ENCODE measurements at regions not wholly inside any gene's neighbourhood (a gene's known extent, or its start where the extent isn't known, plus 50 kb on each side); places are given as distances from the start of the nearest gene placed in this dataset.

DNA sequence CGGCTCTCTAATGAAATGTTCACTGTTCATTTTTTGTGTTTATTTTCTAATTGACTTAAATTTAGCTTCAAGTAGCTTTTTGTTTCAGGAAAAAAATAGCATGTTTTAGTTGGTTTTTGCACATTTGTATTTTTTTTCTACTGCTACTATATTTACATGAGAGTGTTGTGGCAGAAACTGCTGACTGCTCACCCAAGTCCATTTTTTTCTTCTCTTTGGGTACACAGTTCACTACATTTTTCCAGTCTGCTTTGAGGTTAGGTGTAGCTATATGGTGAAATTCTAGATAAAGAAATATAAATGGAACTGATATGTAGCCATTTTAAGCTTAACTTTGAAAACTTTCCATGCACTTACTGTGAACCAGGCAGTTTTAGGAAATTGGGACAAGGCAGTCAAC is 216.7 kb upstream of the C11orf87 start:
- no peaks in the 10 kb centered on the region for H3K36me3 ChIP-seq (ENCODE audit: control insufficient read depth in 2 of 2, insufficient read depth in 2 of 2, low read length in 1 of 2)
- 94% methylated on average over 1 of the region's 1 CpG for WGBS
- DNase-seq (ENCODE audit: low read depth in 6 of 9, low spot score in 9 of 9) = no peak
- H3K4me3 ChIP-seq (ENCODE audit: low read length in 2 of 2) = no peak overlapping the region
- H3K9me3 ChIP-seq (ENCODE audit: control insufficient read depth in 2 of 2, insufficient read depth in 1 of 2, low read length in 1 of 2) = no peaks in the 10 kb centered on the region
- H3K4me1 ChIP-seq (ENCODE audit: control insufficient read depth in 2 of 2, insufficient read depth in 2 of 2, low read length in 2 of 2) = no peaks in the 10 kb centered on the region
- H3K27ac ChIP-seq (ENCODE audit: low read depth in 1 of 2, low read length in 1 of 2) = no peak overlapping the region
- H3K27me3 ChIP-seq (ENCODE audit: control insufficient read depth in 2 of 2, insufficient read depth in 1 of 2, low read length in 1 of 2) = no peaks in the 10 kb centered on the region

DNA sequence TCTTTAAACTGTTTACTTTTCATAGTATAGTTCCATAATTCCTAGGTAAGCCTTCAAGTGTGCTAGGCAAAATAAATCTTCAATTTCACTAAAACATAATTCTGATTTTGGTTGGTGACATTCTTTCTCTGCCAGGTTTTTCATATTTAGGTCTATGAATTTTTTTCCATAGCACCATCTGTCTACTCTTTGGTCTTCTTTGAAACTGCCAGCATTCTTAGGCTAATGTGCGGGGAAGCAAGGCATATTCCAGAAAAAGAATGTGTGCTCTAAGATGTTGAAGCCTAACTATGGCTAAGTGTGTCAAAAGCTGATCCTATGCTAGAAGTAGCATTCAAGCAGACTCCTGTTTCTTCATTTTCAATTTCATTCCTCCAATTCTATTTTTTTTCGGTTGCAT is 213.9 kb upstream of the C11orf87 start:
- DNase-seq (ENCODE audit: low read depth in 6 of 9, low spot score in 9 of 9) = no peak
- Histone ChIP-seq H3K4me1 (ENCODE audit: control insufficient read depth in 2 of 2, insufficient read depth in 2 of 2, low read length in 2 of 2) (no peaks in the 10 kb centered on the region), H3K4me3 (ENCODE audit: low read length in 2 of 2) (no peak overlapping the region), H3K36me3 (ENCODE audit: control insufficient read depth in 2 of 2, insufficient read depth in 2 of 2, low read length in 1 of 2) (no peaks in the 10 kb centered on the region), H3K9me3 (ENCODE audit: control insufficient read depth in 2 of 2, insufficient read depth in 1 of 2, low read length in 1 of 2) (no peaks in the 10 kb centered on the region), H3K27me3 (ENCODE audit: control insufficient read depth in 2 of 2, insufficient read depth in 1 of 2, low read length in 1 of 2) (no peaks in the 10 kb centered on the region), H3K27ac (ENCODE audit: low read depth in 1 of 2, low read length in 1 of 2) (no peak overlapping the region)
- WGBS = 71% methylated on average over 2 of the region's 2 CpGs

DNA sequence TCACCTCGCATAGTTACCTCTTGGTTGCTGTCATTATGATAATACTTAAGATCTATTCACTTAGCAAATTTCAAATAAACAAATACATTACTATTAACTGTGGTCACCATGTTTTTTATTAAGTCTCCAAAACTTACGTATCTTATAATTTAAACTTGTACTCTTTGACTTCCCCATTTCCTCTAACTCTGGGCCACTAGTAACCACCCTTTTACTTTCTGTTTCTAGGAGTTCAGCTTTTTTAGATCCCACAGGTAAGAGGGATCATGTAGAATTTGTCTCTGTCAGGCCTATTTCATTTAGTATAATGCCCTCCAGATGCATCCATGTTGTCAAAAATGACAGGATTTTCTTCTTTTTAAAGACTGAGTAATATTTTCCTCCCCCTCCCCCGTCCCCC is 212.4 kb upstream of the C11orf87 start:
- Histone ChIP-seq H3K4me1 (ENCODE audit: control insufficient read depth in 2 of 2, insufficient read depth in 2 of 2, low read length in 2 of 2) (no peaks in the 10 kb centered on the region), H3K9me3 (ENCODE audit: control insufficient read depth in 2 of 2, insufficient read depth in 1 of 2, low read length in 1 of 2) (no peaks in the 10 kb centered on the region), H3K27ac (ENCODE audit: low read depth in 1 of 2, low read length in 1 of 2) (no peak overlapping the region), H3K4me3 (ENCODE audit: low read length in 2 of 2) (no peak overlapping the region), H3K27me3 (ENCODE audit: control insufficient read depth in 2 of 2, insufficient read depth in 1 of 2, low read length in 1 of 2) (no peaks in the 10 kb centered on the region), H3K36me3 (ENCODE audit: control insufficient read depth in 2 of 2, insufficient read depth in 2 of 2, low read length in 1 of 2) (no peaks in the 10 kb centered on the region)
- no peak for DNase-seq (ENCODE audit: low read depth in 6 of 9, low spot score in 9 of 9)
- WGBS = 94% methylated on average over 3 of the region's 3 CpGs

DNA sequence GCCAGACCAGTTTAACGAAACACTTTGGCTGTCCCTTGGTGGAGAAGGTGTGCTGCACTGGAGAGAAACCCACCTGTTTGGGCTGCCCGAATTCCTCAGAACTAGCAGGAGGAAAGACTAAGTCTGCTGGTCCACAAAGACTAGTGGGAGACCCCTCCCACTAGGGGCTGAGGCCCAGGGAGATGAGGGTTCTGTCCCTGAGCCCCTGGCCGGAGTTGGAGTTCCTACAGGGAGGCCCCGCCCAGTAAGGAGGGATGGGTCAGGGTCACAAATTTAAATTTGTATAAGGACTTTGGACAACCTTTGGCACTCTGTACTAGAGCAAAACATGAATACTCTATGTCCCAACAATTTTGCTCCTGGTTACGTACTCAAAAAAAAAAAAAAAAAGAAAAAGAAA is 200.8 kb upstream of the C11orf87 start:
- H3K27ac ChIP-seq (ENCODE audit: low read depth in 1 of 2, low read length in 1 of 2) = no peak overlapping the region
- WGBS = 96% methylated on average over 5 of the region's 5 CpGs
- H3K9me3 ChIP-seq (ENCODE audit: control insufficient read depth in 2 of 2, insufficient read depth in 1 of 2, low read length in 1 of 2) = no peaks in the 10 kb centered on the region
- H3K36me3 ChIP-seq (ENCODE audit: control insufficient read depth in 2 of 2, insufficient read depth in 2 of 2, low read length in 1 of 2) = no peaks in the 10 kb centered on the region
- H3K4me1 ChIP-seq (ENCODE audit: control insufficient read depth in 2 of 2, insufficient read depth in 2 of 2, low read length in 2 of 2) = no peaks in the 10 kb centered on the region
- no peak for DNase-seq (ENCODE audit: low read depth in 6 of 9, low spot score in 9 of 9)
- no peaks in the 10 kb centered on the region for H3K27me3 ChIP-seq (ENCODE audit: control insufficient read depth in 2 of 2, insufficient read depth in 1 of 2, low read length in 1 of 2)
- H3K4me3 ChIP-seq (ENCODE audit: low read length in 2 of 2) = no peak overlapping the region

DNA sequence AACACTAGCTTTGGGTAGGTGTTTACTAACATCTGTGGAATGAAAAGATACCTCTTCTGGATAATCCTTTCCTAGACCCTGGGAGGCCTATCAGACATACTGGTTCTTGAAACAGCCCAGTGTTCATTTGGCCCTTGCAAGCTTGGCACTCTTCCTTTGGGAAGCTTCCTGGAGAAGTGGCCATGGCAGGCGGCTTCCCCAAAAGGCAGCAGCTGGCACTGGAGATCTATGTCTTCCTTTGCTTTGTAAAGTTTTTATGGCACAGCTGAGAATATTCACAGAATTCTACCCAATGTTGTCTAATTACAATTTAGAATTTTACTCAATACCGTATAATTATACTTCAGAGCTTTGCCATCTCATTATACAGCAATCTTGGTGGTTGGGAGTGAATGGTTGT is 199.2 kb upstream of the C11orf87 start:
- no peaks in the 10 kb centered on the region for H3K9me3 ChIP-seq (ENCODE audit: control insufficient read depth in 2 of 2, insufficient read depth in 1 of 2, low read length in 1 of 2)
- H3K4me3 ChIP-seq (ENCODE audit: low read length in 2 of 2) = no peak overlapping the region
- over 99% methylated on average over 2 of the region's 2 CpGs for WGBS
- H3K4me1 ChIP-seq (ENCODE audit: control insufficient read depth in 2 of 2, insufficient read depth in 2 of 2, low read length in 2 of 2) = no peaks in the 10 kb centered on the region
- H3K27ac ChIP-seq (ENCODE audit: low read depth in 1 of 2, low read length in 1 of 2) = no peak overlapping the region
- no peak for DNase-seq (ENCODE audit: low read depth in 6 of 9, low spot score in 9 of 9)
- H3K36me3 ChIP-seq (ENCODE audit: control insufficient read depth in 2 of 2, insufficient read depth in 2 of 2, low read length in 1 of 2) = no peaks in the 10 kb centered on the region
- H3K27me3 ChIP-seq (ENCODE audit: control insufficient read depth in 2 of 2, insufficient read depth in 1 of 2, low read length in 1 of 2) = no peaks in the 10 kb centered on the region

DNA sequence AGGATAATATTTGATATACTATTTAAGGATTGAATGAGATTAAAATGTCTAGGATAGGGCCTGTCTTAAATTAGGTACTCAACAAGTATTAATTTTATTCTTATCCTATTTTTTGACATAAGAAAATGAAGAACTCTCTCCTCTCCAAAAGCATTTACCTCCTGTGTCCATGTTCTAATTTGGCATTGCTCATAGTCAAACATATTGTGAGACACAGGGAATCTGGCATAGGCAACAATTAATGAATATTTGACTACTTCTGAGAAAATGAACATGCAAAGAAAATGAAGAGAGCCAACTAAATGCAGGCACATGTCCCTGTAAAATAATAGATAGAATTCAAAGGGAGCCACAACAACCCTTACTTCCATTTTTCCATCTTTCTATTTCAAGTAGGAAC is 198.5 kb upstream of the C11orf87 start:
- H3K4me1 ChIP-seq (ENCODE audit: control insufficient read depth in 2 of 2, insufficient read depth in 2 of 2, low read length in 2 of 2) = no peaks in the 10 kb centered on the region
- H3K4me3 ChIP-seq (ENCODE audit: low read length in 2 of 2) = no peak overlapping the region
- H3K9me3 ChIP-seq (ENCODE audit: control insufficient read depth in 2 of 2, insufficient read depth in 1 of 2, low read length in 1 of 2) = no peaks in the 10 kb centered on the region
- no peak for DNase-seq (ENCODE audit: low read depth in 6 of 9, low spot score in 9 of 9)
- H3K27ac ChIP-seq (ENCODE audit: low read depth in 1 of 2, low read length in 1 of 2) = no peak overlapping the region
- H3K27me3 ChIP-seq (ENCODE audit: control insufficient read depth in 2 of 2, insufficient read depth in 1 of 2, low read length in 1 of 2) = no peaks in the 10 kb centered on the region
- no peaks in the 10 kb centered on the region for H3K36me3 ChIP-seq (ENCODE audit: control insufficient read depth in 2 of 2, insufficient read depth in 2 of 2, low read length in 1 of 2)

DNA sequence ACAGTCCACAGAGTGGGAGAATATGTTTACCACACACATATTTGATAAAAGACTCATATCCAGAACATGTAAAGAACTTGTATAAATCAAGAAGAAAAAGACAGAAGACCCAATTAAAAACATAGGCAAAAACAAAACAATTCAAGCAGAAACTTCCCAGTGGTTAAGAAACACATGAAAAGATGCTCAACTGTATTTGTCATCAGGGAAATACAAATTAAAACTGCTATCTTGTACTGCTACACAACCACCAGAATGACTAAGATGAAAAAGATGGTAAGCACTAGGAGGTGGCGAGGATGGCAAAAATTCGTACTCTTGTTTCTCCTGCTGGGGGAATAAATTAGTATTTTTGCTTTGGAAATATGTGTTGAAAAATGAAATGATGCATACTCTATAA is 192.3 kb upstream of the C11orf87 start:
- H3K27ac ChIP-seq (ENCODE audit: low read depth in 1 of 2, low read length in 1 of 2) = no peak overlapping the region
- no peaks in the 10 kb centered on the region for H3K4me1 ChIP-seq (ENCODE audit: control insufficient read depth in 2 of 2, insufficient read depth in 2 of 2, low read length in 2 of 2)
- H3K36me3 ChIP-seq (ENCODE audit: control insufficient read depth in 2 of 2, insufficient read depth in 2 of 2, low read length in 1 of 2) = no peaks in the 10 kb centered on the region
- DNase-seq (ENCODE audit: low read depth in 6 of 9, low spot score in 9 of 9) = no peak
- WGBS = 98% methylated on average over 2 of the region's 2 CpGs
- H3K27me3 ChIP-seq (ENCODE audit: control insufficient read depth in 2 of 2, insufficient read depth in 1 of 2, low read length in 1 of 2) = no peaks in the 10 kb centered on the region
- no peaks in the 10 kb centered on the region for H3K9me3 ChIP-seq (ENCODE audit: control insufficient read depth in 2 of 2, insufficient read depth in 1 of 2, low read length in 1 of 2)
- no peak overlapping the region for H3K4me3 ChIP-seq (ENCODE audit: low read length in 2 of 2)

DNA sequence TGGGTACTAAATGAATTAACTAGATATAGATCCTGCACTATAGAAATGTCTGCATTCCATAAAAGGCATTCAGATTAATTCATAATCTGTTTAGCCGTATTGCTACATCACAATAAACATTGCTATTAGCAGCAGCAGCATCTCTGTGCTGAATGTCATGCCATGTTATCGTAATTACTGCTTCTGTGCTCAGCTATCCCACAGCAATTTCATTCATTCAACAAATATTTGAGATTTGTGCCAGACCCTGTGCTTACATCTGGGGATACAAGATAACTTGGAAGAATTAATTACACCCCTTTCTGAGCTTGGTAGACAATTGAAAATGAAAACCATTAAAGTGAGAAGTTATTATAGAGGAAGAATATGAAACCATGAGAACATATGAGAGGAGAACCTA is 185.8 kb upstream of the C11orf87 start:
- H3K9me3 ChIP-seq (ENCODE audit: control insufficient read depth in 2 of 2, insufficient read depth in 1 of 2, low read length in 1 of 2) = no peaks in the 10 kb centered on the region
- H3K27me3 ChIP-seq (ENCODE audit: control insufficient read depth in 2 of 2, insufficient read depth in 1 of 2, low read length in 1 of 2) = no peaks in the 10 kb centered on the region
- no peaks in the 10 kb centered on the region for H3K4me1 ChIP-seq (ENCODE audit: control insufficient read depth in 2 of 2, insufficient read depth in 2 of 2, low read length in 2 of 2)
- no peak overlapping the region for H3K4me3 ChIP-seq (ENCODE audit: low read length in 2 of 2)
- DNase-seq (ENCODE audit: low read depth in 6 of 9, low spot score in 9 of 9) = no peak
- 95% methylated on average over 2 of the region's 2 CpGs for WGBS
- H3K27ac ChIP-seq (ENCODE audit: low read depth in 1 of 2, low read length in 1 of 2) = no peak overlapping the region
- no peaks in the 10 kb centered on the region for H3K36me3 ChIP-seq (ENCODE audit: control insufficient read depth in 2 of 2, insufficient read depth in 2 of 2, low read length in 1 of 2)

DNA sequence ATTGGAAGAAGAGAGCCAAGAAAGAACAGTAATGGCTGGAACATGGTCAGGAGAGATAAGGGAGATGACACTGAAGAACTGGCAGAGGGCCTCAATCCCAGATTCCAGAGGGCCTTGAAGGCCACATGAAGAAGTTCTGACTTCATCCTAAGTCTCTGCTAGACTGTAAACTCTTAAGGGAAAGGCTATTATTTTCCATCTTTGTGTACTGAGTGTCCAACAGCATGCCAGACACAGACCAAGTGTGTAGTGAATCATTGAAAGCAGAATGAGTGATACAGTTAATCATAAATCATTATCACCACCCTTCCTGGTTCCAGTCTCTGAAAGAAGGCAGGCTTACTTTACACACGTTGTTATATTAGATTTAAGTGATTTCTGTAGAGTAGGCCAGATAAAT is 185.3 kb upstream of the C11orf87 start:
- DNase-seq (ENCODE audit: low read depth in 6 of 9, low spot score in 9 of 9) = no peak
- no peaks in the 10 kb centered on the region for H3K4me1 ChIP-seq (ENCODE audit: control insufficient read depth in 2 of 2, insufficient read depth in 2 of 2, low read length in 2 of 2)
- no peak overlapping the region for H3K27ac ChIP-seq (ENCODE audit: low read depth in 1 of 2, low read length in 1 of 2)
- WGBS = 88% methylated on average over 1 of the region's 1 CpG
- no peak overlapping the region for H3K4me3 ChIP-seq (ENCODE audit: low read length in 2 of 2)
- H3K27me3 ChIP-seq (ENCODE audit: control insufficient read depth in 2 of 2, insufficient read depth in 1 of 2, low read length in 1 of 2) = no peaks in the 10 kb centered on the region
- H3K36me3 ChIP-seq (ENCODE audit: control insufficient read depth in 2 of 2, insufficient read depth in 2 of 2, low read length in 1 of 2) = no peaks in the 10 kb centered on the region
- no peaks in the 10 kb centered on the region for H3K9me3 ChIP-seq (ENCODE audit: control insufficient read depth in 2 of 2, insufficient read depth in 1 of 2, low read length in 1 of 2)

DNA sequence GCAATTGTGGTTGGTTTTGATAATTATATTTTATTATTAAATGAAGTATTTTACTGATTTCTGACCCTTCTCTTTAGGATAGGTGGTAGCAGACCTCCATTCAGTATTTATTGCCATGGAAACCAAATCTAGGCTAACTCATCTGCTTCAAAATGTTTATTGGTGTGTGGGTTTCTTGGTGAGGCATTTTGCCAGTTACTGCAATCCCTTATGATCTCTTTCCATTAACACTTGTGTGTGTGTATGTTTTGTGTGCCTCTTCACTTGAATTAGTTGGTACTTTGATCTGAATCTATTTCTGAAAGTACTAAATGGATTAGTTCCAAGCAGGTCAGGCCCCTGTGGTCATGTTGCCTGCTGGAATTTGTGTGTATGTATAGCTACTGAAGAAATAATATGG is 184.4 kb upstream of the C11orf87 start:
- no peak overlapping the region for H3K4me3 ChIP-seq (ENCODE audit: low read length in 2 of 2)
- no peaks in the 10 kb centered on the region for H3K27me3 ChIP-seq (ENCODE audit: control insufficient read depth in 2 of 2, insufficient read depth in 1 of 2, low read length in 1 of 2)
- DNase-seq (ENCODE audit: low read depth in 6 of 9, low spot score in 9 of 9) = no peak
- H3K9me3 ChIP-seq (ENCODE audit: control insufficient read depth in 2 of 2, insufficient read depth in 1 of 2, low read length in 1 of 2) = no peaks in the 10 kb centered on the region
- H3K4me1 ChIP-seq (ENCODE audit: control insufficient read depth in 2 of 2, insufficient read depth in 2 of 2, low read length in 2 of 2) = no peaks in the 10 kb centered on the region
- no peaks in the 10 kb centered on the region for H3K36me3 ChIP-seq (ENCODE audit: control insufficient read depth in 2 of 2, insufficient read depth in 2 of 2, low read length in 1 of 2)
- no peak overlapping the region for H3K27ac ChIP-seq (ENCODE audit: low read depth in 1 of 2, low read length in 1 of 2)

All from thymus (tissue), 11 donors.